ENCODE measurements at regions not wholly inside any gene's neighbourhood (a gene's known extent, or its start where the extent isn't known, plus 50 kb on each side); places are given as distances from the start of the nearest gene placed in this dataset.

- ChIA-PET POLR2A (ENCODE audit: low non-redundant PET) (no interaction called here), CTCF (interaction anchor here (0.7 kb wide), 1 partner anchor 776 kb away, joined by 3 read pairs; no protein-coding TSS in a partner anchor)
- TF ChIP-seq CTCF (conservative IDR thresholded peaks at IDR 0.05; ENCODE audit: low read depth), result no peak
- no peak overlapping the region for H3K27ac ChIP-seq
- no peak for DNase-seq (ENCODE audit: low spot score)
Observed at GRCh38 chr18:27616324-27616723, 431.2 kb upstream of the CHST9 start.

- H3K27ac ChIP-seq, result no peak overlapping the region
- no peak for DNase-seq (ENCODE audit: low spot score)
- no peak for TF ChIP-seq CTCF (conservative IDR thresholded peaks at IDR 0.05; ENCODE audit: low read depth)
- POLR2A ChIA-PET (ENCODE audit: low non-redundant PET), result no interaction called here
- CTCF ChIA-PET, result interaction anchor here (0.6 kb wide), 1 partner anchor 1378 kb away, joined by 3 read pairs; no protein-coding TSS in a partner anchor
Observed at GRCh38 chr18:27614951-27615844, 430.1 kb upstream of the CHST9 start.

DNA sequence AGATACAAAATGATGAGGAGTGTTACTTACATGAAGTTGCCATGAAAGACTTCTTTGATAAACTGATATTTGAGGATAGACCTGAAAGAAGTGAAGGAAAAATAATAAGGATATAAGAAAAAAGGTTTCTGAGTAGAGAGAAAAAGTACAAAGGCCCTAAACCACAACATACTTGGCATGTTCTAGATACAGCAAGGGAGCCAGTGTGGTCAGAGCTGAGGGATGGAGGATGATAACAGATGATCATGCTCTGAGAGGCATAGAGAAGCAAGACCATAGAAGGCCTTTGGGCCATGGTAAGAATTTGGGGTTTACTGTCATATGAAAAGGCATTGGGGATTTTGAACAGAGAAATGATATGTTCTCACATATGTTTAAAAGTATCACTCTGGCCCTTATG, 424.1 kb upstream of the CHST9 start:
- no peak for TF ChIP-seq CTCF (conservative IDR thresholded peaks at IDR 0.05; ENCODE audit: low read depth)
- H3K27ac ChIP-seq, result no peak overlapping the region
- POLR2A ChIA-PET (ENCODE audit: low non-redundant PET), result no interaction called here
- DNase-seq (ENCODE audit: low spot score), result no peak
- CTCF ChIA-PET, result interaction anchor here (0.7 to 0.8 kb wide), 2 partner anchors 28 to 238 kb away, joined by 4 to 5 read pairs; no protein-coding TSS in a partner anchor

DNA sequence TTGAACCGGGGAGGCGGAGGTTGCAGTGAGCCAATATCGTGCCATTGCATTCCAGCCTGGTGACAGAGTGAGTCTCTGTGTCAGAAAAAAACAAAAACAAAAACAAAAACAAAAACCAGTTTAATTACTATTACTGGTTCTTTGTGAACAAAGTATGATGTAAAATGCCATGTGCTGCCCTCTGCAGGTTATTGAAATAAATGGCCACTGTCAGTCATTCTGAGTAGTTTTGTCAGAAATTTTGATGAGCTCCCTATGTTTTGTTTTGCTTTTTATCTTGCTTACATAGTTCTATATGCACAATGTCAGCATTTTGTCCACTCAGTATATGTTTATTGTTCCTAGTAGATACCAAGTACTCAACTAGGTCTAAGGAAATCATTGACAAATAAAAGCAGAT, 423.6 kb upstream of the CHST9 start:
- CTCF ChIA-PET, result interaction anchor here (0.6 to 0.8 kb wide), 4 partner anchors 27 to 810 kb away, joined by 3 to 5 read pairs (median 4); no protein-coding TSS in a partner anchor
- POLR2A ChIA-PET (ENCODE audit: low non-redundant PET), result no interaction called here
- TF ChIP-seq CTCF (conservative IDR thresholded peaks at IDR 0.05; ENCODE audit: low read depth), result peak; percentile 19; the same call in 1 of the 2 replicates
- no peak overlapping the region for H3K27ac ChIP-seq
- DNase-seq (ENCODE audit: low spot score), result peak; percentile 2

DNA sequence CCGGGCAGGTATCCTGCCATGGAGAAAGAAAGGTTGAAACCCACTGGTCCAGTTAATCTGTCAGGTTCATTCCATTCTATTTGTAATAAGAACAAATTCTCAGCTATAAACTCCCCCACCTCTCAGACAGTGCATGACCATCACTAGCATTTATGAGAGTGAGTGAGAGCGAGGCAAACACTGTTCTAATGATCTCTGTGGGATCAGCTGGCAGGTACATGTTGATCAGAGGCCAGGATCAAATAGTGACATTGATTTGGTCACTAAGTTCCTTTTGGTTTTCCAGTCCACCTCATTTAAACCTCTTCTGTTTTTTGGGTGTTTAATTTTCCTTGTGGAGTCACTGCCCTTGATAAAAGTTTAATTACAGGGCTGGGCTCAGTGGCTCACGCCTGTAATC, 423.1 kb upstream of the CHST9 start:
- TF ChIP-seq CTCF (conservative IDR thresholded peaks at IDR 0.05; ENCODE audit: low read depth), result no peak
- CTCF ChIA-PET, result interaction anchor here (0.8 kb wide), 1 partner anchor 809 kb away, joined by 3 read pairs; no protein-coding TSS in a partner anchor
- DNase-seq (ENCODE audit: low spot score), result no peak
- H3K27ac ChIP-seq, result no peak overlapping the region
- POLR2A ChIA-PET (ENCODE audit: low non-redundant PET), result no interaction called here

DNA sequence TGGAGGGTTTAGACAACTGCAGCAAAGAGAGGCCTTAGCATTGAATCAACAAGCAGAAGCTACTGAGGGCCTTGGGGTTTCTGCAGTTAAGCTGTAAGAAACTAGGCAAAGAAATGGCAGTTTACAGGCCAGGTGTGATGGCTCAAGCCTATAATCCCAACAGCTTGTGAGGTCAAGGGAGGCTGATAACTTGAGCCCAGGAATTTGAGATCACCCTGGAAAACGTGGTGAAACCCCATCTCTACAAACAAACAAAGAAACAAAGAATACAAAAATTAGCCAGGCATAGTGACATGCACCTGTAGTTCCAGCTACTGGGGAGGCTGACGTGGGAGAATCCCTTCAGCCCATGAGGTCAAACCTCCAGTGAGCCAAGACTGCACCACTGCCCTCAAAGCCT, 421.6 kb upstream of the CHST9 start:
- POLR2A ChIA-PET (ENCODE audit: low non-redundant PET), result no interaction called here
- H3K27ac ChIP-seq, result no peak overlapping the region
- CTCF ChIA-PET, result no interaction called here
- DNase-seq (ENCODE audit: low spot score), result no peak
- no peak for TF ChIP-seq CTCF (conservative IDR thresholded peaks at IDR 0.05; ENCODE audit: low read depth)

Measured in RWPE1 (cell line).